Spleen (tissue), 11 donors: ENCODE measurements at regions not wholly inside any gene's neighbourhood (a gene's known extent, or its start where the extent isn't known, plus 50 kb on each side); places are given as distances from the start of the nearest gene placed in this dataset.
A peak's percentile ranks its signal among the peaks of the same experiment; 100 is the strongest.

Experiments
- DNase-seq: peaks from one replicate; pipeline ENCODE4 v3.0.0-alpha.2; 2020
- H3K27ac ChIP-seq, 8 donors: fragments of 200-600 bp; sonication (generic) in 7 of 8; 1 replicate in 4 of 8; 2 replicates in 4 of 8; pipeline versions ENCODE4 v1.5.0 to v1.8.0; 2016 to 2021; ENCODE audit warnings: inconsistent platforms in 4 of 8, mild to moderate bottlenecking in 4 of 8, moderate library complexity in 1 of 8
- H3K27me3 ChIP-seq, 7 donors: fragments of 200-600 bp; sonication (generic) in 6 of 7; replicated peaks in 1 of 7; 1 replicate in 4 of 7; 2 replicates in 3 of 7; pipeline versions ENCODE4 v1.5.0 to v1.8.0; 2016 to 2021; ENCODE audit warnings: inconsistent platforms in 3 of 7, mild to moderate bottlenecking in 1 of 7
- H3K36me3 ChIP-seq, 6 donors: fragments of 200-600 bp; sonication (generic) in 5 of 6; 1 replicate in 4 of 6; 2 replicates in 2 of 6; pipeline versions ENCODE4 v1.5.0 to v1.8.0; 2016 to 2021; ENCODE audit warnings: inconsistent platforms in 2 of 6
- H3K4me1 ChIP-seq, 6 donors: fragments of 200-600 bp; sonication (generic) in 5 of 6; 1 replicate in 3 of 6; 2 replicates in 3 of 6; pipeline versions ENCODE4 v1.5.0 to v1.8.0; 2016 to 2021; ENCODE audit warnings: inconsistent platforms in 3 of 6
- H3K4me3 ChIP-seq, 8 donors: fragments of 200-600 bp; sonication (generic) in 7 of 8; 1 replicate in 4 of 8; 2 replicates in 4 of 8; pipeline versions ENCODE4 v1.5.0 to v1.8.0; 2016 to 2021; ENCODE audit warnings: inconsistent platforms in 4 of 8, mild to moderate bottlenecking in 4 of 8, moderate library complexity in 2 of 8
- H3K9me3 ChIP-seq, 8 donors: fragments of 200-600 bp; sonication (generic) in 7 of 8; 1 replicate in 4 of 8; 2 replicates in 4 of 8; pipeline versions ENCODE4 v1.5.0 to v1.8.0; 2016 to 2021; ENCODE audit warnings: inconsistent platforms in 4 of 8
- CTCF ChIP-seq, 11 experiments: fragments of 200-600 bp in 7 of 11; fragments of 450-650 bp in 4 of 11; sonication (generic) in 4 of 11; IDR thresholded peaks in 8 of 11; conservative IDR thresholded peaks in 3 of 11; 1 replicate in 7 of 11; 2 replicates in 4 of 11; pipeline versions ENCODE4 v1.4.0 to v1.8.0; 2016 to 2021; ENCODE audit warnings: antibody characterized with exemption in 11 of 11, inconsistent platforms in 4 of 11, mild to moderate bottlenecking in 1 of 11
- POLR2A ChIP-seq, 3 donors: fragments of 450-650 bp; IDR thresholded peaks; one replicate each; pipeline ENCODE4 v1.5.1; 2017; ENCODE audit warnings: antibody characterized with exemption in 3 of 3, mild to moderate bottlenecking in 1 of 3
- POLR2AphosphoS5 ChIP-seq, 3 donors: sonication (generic); formaldehyde crosslinking; IDR thresholded peaks; one replicate each; pipeline ENCODE4 v1.5.1; 2017; ENCODE audit warnings: antibody characterized with exemption in 3 of 3
- WGBS, 5 donors: extraction: QIAGEN DNeasy Blood & Tissue Kit in 3 of 5; methylation state at CpG; one replicate each; pipeline versions ENCODE4 v1.1.5 to v1.1.7; 2013 to 2018; 5-methylcytosine and 5-hydroxymethylcytosine counted together
- intact Hi-C: fragments of 100-400 bp; cut with DNase I; formaldehyde crosslinking; loops from one replicate; pipeline ENCODE4 v1.15.0; 2023; ENCODE audit warnings: low total_unique reads
- donor health status: healthy with polysubstance abuse.
- donor health status: DM: no; HTN: no; CAD: no; lungs with moderate emphysema.
- donor health status: DM: no; HTN: no; CAD: no.
- donor health status: Bipolar disorder and iron deficiency.
- donor health status: healthy.
- donor health status: DM: no; HTN: no; CAD: no.
- donor health status: DM: yes; HTN: yes; CAD: no.

GRCh38 chr5:121221483-121221882 is 630.2 kb upstream of the FTMT start:
- no peaks in the 10 kb centered on the region for H3K4me1 ChIP-seq
- no peak overlapping the region for H3K27ac ChIP-seq
- no peaks in the 10 kb centered on the region for H3K27me3 ChIP-seq
- peak; percentile 58 for DNase-seq
- intact Hi-C loops = no loop called here
- H3K4me3 ChIP-seq = no peak overlapping the region
- WGBS, 5 donors = 56 to 88% (median 76%) methylated on average over 2 to 3 of the region's 3 CpGs
- H3K9me3 ChIP-seq = peaks cover 0 to 44% (median 14%) of the 10 kb centered on the region in 8 donors
- TF ChIP-seq POLR2A (IDR thresholded peaks at IDR 0.05) (no peak), POLR2AphosphoS5 (IDR thresholded peaks at IDR 0.05) (no peak), CTCF (IDR thresholded peaks at IDR 0.05 in 8 of 11, conservative IDR thresholded peaks at IDR 0.05 in 3 of 11) (no peak)
- no peaks in the 10 kb centered on the region for H3K36me3 ChIP-seq

GRCh38 chr5:121226765-121227164 is 624.9 kb upstream of the FTMT start:
- Histone ChIP-seq H3K36me3 (no peaks in the 10 kb centered on the region), H3K4me3 (no peak overlapping the region), H3K27ac (no peak overlapping the region), H3K9me3 (peaks cover 0 to 57% (median 40%) of the 10 kb centered on the region in 8 donors), H3K4me1 (no peaks in the 10 kb centered on the region), H3K27me3 (no peaks in the 10 kb centered on the region)
- DNase-seq = no peak
- intact Hi-C loops = no loop called here
- WGBS, 5 donors = 39 to 68% (median 41%) methylated on average over 2 of the region's 2 CpGs
- TF ChIP-seq POLR2A (IDR thresholded peaks at IDR 0.05) (no peak), POLR2AphosphoS5 (IDR thresholded peaks at IDR 0.05) (no peak), CTCF (IDR thresholded peaks at IDR 0.05 in 8 of 11, conservative IDR thresholded peaks at IDR 0.05 in 3 of 11) (no peak)

GRCh38 chr5:121239951-121240350 is 611.7 kb upstream of the FTMT start:
- H3K4me3 ChIP-seq = no peak overlapping the region
- no peaks in the 10 kb centered on the region for H3K27me3 ChIP-seq
- no peak overlapping the region for H3K27ac ChIP-seq
- intact Hi-C loops = no loop called here
- H3K9me3 ChIP-seq = peaks cover 0 to 12% (median 4%) of the 10 kb centered on the region in 8 donors
- H3K36me3 ChIP-seq = no peaks in the 10 kb centered on the region
- TF ChIP-seq POLR2A (IDR thresholded peaks at IDR 0.05) (no peak), CTCF (IDR thresholded peaks at IDR 0.05 in 8 of 11, conservative IDR thresholded peaks at IDR 0.05 in 3 of 11) (no peak), POLR2AphosphoS5 (IDR thresholded peaks at IDR 0.05) (no peak)
- DNase-seq = no peak
- H3K4me1 ChIP-seq = no peaks in the 10 kb centered on the region

GRCh38 chr5:121246971-121247370 is 604.7 kb upstream of the FTMT start:
- 61 to 75% (median 71%) methylated on average over 3 of the region's 3 CpGs for WGBS, 5 donors
- H3K4me1 ChIP-seq = no peaks in the 10 kb centered on the region
- H3K36me3 ChIP-seq = no peaks in the 10 kb centered on the region
- intact Hi-C loops = no loop called here
- no peak overlapping the region for H3K4me3 ChIP-seq
- no peak overlapping the region for H3K27ac ChIP-seq
- H3K9me3 ChIP-seq = peaks cover 0 to 19% (median 0%) of the 10 kb centered on the region in 8 donors
- no peaks in the 10 kb centered on the region for H3K27me3 ChIP-seq
- TF ChIP-seq POLR2AphosphoS5 (IDR thresholded peaks at IDR 0.05) (no peak), POLR2A (IDR thresholded peaks at IDR 0.05) (no peak), CTCF (IDR thresholded peaks at IDR 0.05 in 8 of 11, conservative IDR thresholded peaks at IDR 0.05 in 3 of 11) (no peak)
- DNase-seq = no peak
